Astrocyte (in vitro differentiated cells and primary cell): ENCODE measurements at regions not wholly inside any gene's neighbourhood (a gene's known extent, or its start where the extent isn't known, plus 50 kb on each side); places are given as distances from the start of the nearest gene placed in this dataset.

Experiments used
- EZH2 ChIP-seq: IDR thresholded peaks from 2 replicates; pipeline ENCODE4 v1.6.1; 2012; ENCODE audit warnings: mild to moderate bottlenecking, low read length, inconsistent platforms; ENCODE audit not compliant: insufficient read depth
- TF ChIP-seq, protein P1 (sequence below): IDR thresholded peaks from 2 replicates; pipeline ENCODE4 v1.5.1; 2011; ENCODE audit warnings: low read depth, mild to moderate bottlenecking, inconsistent platforms, low read length, moderate library complexity; ENCODE audit not compliant: insufficient read depth

DNA sequence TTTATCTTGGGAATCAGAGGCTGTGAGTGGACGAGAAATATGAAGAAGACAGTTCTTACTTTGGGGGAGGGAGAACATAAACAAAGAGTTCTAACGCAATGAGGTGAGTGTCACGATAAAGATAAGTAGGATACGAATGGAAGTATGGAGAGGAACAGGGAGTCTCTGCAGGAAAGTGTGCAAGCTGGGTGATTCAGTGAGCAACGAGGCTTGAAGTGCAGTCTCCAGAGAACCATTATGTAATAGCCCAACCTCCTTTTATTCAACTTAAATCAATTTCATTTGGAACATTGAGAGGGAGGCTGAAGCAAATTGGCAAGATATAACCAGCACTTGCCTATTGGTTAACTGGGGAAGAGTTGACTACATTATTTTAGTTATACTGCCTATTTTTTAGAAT lies 99.3 kb upstream of the PLD5 start:
- no peak for TF ChIP-seq EZH2
- TF ChIP-seq, protein P1, sequence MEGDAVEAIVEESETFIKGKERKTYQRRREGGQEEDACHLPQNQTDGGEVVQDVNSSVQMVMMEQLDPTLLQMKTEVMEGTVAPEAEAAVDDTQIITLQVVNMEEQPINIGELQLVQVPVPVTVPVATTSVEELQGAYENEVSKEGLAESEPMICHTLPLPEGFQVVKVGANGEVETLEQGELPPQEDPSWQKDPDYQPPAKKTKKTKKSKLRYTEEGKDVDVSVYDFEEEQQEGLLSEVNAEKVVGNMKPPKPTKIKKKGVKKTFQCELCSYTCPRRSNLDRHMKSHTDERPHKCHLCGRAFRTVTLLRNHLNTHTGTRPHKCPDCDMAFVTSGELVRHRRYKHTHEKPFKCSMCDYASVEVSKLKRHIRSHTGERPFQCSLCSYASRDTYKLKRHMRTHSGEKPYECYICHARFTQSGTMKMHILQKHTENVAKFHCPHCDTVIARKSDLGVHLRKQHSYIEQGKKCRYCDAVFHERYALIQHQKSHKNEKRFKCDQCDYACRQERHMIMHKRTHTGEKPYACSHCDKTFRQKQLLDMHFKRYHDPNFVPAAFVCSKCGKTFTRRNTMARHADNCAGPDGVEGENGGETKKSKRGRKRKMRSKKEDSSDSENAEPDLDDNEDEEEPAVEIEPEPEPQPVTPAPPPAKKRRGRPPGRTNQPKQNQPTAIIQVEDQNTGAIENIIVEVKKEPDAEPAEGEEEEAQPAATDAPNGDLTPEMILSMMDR, result no peak
